SK-N-MC (cell line): ENCODE measurements at regions not wholly inside any gene's neighbourhood (a gene's known extent, or its start where the extent isn't known, plus 50 kb on each side); places are given as distances from the start of the nearest gene placed in this dataset.

ENCODE experiments used
- EZH2 ChIP-seq: fragments of 200-600 bp; sonication (generic); IDR thresholded peaks from one replicate; pipeline ENCODE4 v1.6.1; 2017; ENCODE audit warnings: antibody characterized with exemption
- POLR2AphosphoS5 ChIP-seq: IDR thresholded peaks from 2 replicates; pipeline ENCODE4 v1.6.1; 2012; ENCODE audit warnings: mild to moderate bottlenecking, low read depth, low read length, borderline replicate concordance

DNA sequence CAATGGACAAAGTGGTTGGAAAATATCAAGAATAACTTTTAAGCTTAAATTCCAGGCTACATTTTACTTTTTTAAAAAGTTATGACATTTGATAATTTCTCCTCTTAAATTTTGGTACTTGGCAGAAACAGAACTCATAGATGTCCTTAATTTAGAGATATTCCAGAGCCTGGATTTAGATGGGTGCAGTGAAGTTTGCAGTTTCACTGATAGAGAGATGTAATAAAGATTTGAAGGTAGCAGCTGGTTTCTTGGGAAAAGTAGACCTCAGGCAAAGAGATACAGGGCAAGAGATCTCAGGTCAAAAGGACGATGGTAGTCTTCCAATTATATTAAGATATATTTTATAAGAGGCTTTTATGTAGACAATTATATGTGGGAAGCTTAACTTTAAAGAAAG, 134.6 kb downstream of the ISL1 start:
- no peak for TF ChIP-seq POLR2AphosphoS5
- TF ChIP-seq EZH2, result no peak
